Activated gamma-delta T cell treated with anti-CD3 and anti-CD28 coated beads, Interleukin-2, amount 50 U/mL, for 16 hours (primary cell): ENCODE measurements at regions not wholly inside any gene's neighbourhood (a gene's known extent, or its start where the extent isn't known, plus 50 kb on each side); places are given as distances from the start of the nearest gene placed in this dataset.

Source experiments
- DNase-seq: peaks from one replicate; pipeline ENCODE4 v3.0.0-alpha.2; 2020; ENCODE audit warnings: low read depth

DNA sequence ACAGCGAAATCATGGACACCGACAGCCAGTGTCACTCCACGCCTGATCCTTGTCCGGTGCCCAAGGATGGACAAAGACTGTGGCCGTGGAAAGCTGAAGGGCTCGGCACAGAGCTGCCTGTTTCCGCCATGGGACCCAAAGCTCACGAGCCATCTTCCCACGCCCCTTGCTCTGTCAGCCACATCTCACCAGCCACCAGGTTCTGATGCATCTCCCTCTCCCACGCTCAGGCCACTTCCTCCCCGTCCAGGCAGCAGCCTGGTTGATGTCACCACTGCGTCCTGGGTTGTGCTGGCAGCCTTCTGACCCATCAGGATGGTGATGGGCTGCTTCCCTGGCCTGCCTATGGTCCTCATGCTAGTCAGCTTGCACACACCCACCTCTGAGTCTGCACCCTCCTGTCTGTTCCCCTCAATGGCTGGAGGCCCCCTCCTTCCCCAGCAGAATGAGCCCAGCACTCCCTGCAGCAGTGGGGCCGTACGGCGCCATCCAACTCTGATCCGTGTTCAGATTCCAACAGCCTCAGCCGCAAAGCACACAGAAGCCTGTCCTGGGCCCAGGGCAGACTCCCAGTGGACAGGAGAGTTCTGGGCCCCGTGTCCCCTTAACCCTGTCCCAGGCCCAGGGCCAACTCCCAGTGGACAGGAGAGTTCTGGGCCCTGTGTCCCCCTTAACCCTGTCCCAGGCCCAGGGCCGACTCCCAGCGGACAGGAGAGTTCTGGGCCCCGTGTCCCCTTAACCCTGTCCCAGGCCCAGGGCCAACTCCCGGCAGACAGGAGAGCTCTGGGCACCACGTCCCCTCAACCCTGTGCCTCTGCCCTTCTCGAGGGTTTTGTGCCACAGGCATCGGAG is 259.5 kb downstream of the BRD1 start:
- no peak for DNase-seq

- no peak for DNase-seq
Observed at GRCh38 chr22:49566693-49567092, 261.0 kb downstream of the BRD1 start.

- DNase-seq: no peak
Observed at GRCh38 chr22:49566141-49566541, 261.5 kb downstream of the BRD1 start.

DNA sequence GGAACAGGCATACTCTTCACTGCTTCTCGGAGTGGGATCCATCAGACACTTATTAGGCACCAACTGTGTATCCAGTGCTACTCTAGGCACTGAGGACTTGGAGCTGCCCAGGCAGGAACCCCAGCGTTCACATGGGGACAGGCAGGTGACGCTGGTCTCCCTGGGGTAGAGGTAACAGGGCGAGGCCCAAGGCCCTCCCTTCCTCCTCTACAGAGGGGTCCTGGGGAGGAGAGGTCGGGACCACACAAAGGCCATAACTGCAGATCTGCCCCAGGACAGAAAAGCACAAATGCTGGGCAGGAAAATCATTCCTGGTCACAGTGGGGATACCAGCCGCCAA is 262.2 kb downstream of the BRD1 start:
- DNase-seq: no peak

GRCh38 chr22:49564666-49565515 is 262.8 kb downstream of the BRD1 start:
- DNase-seq: no peak

GRCh38 chr22:49564054-49564453 is 263.6 kb downstream of the BRD1 start:
- DNase-seq: no peak

- DNase-seq: no peak
Observed at GRCh38 chr22:49562685-49563249, 264.9 kb downstream of the BRD1 start.

DNA sequence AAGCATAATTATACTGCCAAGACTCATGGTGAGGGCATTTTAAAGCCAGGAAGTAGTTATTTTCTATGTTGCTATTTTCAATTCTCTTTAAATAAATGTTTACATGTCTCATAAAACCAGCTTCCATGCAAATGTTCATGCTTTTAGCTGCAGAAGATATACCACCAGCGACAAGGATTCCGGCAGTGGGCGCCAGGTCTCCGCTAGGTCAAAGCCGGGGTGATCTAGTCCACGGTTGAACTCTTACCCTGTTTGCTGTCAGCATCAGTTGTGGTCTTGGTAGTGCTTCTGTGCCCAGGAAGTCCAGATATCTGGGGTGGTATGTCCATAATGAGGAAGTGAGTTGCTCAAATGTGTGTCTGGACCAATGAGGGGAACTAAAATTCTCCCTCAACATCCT is 265.7 kb downstream of the BRD1 start:
- DNase-seq: no peak

DNA sequence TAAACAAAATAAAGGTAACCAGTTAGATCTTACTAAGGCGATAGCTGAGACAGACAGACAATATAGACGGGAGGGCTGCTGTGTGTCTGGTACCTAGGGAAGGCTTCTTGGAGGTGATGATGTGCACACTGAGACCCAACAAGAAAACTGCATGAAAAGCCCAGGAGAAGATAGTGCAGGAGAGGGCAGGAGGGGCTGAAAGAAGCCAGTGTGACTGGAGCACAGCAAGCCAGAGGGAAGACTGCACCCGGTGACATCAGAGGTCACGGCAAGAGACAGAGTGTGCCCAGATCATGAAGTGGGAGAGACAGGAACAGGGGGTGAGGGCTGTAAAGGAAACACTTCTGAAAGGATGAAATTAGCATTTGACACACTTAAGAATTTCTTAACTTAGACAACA is 266.3 kb downstream of the BRD1 start:
- no peak for DNase-seq

GRCh38 chr22:49555526-49555925 is 272.1 kb downstream of the BRD1 start:
- no peak for DNase-seq

- no peak for DNase-seq
Observed at GRCh38 chr22:49554741-49555140, 272.9 kb downstream of the BRD1 start.

- no peak for DNase-seq
Observed at GRCh38 chr22:49554296-49554625, 273.4 kb downstream of the BRD1 start.

GRCh38 chr22:49553518-49554295 is 274.0 kb downstream of the BRD1 start:
- no peak for DNase-seq

DNA sequence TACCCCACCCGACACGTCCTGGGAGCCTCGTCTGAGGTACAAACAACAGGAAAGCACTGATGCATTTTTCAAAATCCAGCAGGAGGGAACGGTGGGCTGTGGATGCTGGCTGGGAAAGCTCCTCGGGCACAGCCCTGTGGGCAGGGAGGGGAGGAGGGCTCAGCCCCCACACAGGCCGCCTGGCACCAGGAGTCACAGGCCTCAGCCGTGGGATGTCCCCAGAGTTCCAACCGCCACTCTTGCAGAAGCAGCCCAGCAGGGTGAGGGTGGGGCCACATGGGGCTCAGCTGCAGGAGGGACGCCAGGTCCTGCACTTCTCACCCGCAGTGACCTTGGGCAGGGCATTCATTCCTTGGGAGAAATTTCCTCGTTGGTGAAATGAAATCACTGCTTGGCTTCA is 274.6 kb downstream of the BRD1 start:
- DNase-seq: no peak

GRCh38 chr22:49551897-49552614 is 275.6 kb downstream of the BRD1 start:
- no peak for DNase-seq

DNA sequence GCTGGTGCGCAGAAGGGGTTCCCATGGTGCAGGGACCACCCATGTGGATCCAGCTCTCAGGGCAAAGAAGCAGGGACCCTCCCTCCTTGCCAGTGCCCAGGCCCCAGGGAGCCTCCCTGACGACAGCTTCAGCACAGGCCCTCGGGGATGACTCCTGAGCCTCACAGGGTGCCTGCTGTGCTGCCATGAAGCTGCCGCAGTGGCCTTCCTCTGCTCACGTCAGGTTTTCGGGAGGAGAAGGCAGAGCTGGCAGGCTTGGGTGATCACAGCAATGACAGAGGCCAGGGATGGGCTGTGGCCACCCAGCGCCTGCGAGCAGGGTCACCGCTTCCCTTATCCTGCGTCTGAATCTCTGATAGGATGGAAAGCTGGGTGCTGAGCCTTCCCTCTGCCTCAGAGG is 276.2 kb downstream of the BRD1 start:
- DNase-seq: no peak

- DNase-seq: no peak
Observed at GRCh38 chr22:49550766-49551362, 276.8 kb downstream of the BRD1 start.

DNA sequence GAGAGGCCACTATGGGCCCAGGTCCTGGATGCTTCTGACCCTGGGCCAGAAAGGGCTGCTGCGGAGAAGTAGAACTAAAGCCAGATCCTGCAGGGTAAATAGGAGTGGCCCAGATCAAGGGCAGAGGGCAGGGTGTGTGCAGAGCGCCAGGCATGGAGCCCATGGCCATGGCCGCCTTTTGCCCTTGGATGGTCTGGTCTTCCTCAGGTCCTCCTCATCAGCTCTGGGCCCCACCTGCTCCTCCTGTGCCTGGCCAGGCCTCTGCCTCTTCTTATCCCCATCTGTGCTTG is 277.6 kb downstream of the BRD1 start:
- no peak for DNase-seq

DNA sequence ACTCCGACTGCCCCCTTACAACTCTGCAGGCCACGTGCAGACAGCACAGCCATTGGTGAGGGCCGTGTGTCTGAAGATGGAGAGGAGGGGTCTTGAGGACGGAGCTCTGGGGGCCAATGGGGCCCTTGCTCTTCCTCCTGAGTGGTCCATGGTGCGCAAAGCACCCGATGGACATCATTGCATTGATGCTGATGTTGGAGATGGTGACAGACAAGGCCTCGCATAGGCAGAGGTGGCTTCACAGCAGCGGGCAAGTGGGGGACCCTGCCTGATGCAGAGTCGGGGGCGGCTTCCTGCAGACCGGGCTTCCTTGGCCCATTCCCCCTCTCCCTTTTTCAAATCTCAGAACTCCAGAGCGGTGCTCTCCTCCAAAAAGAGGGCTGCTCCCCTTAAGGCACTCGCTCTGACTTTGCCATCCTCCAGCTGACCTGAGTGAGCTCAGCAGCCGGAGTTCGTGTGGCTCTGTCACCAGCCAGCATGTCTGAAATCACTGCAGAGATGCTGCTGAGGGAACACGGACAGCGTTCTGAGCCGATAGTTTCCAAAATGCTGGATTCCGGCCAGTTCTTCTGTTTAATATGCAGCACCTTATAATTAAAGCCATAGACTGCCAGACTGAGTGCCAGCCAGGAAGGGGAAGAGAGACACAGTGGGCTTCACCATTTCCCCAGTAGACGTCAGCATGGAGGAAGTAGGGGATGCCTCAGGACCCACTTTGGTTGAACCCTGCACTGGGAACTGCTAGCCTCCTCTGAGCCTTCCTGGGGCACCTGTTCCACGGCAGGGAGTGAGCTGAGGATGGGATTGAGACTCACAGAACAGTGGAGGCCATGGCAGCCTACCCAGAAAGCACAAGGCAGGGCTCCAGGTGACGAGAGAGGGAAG is 278.2 kb downstream of the BRD1 start:
- no peak for DNase-seq

- DNase-seq: no peak
Observed at GRCh38 chr22:49548356-49549202, 279.1 kb downstream of the BRD1 start.
